Kidney (tissue), 13 donors: ENCODE measurements at regions not wholly inside any gene's neighbourhood (a gene's known extent, or its start where the extent isn't known, plus 50 kb on each side); places are given as distances from the start of the nearest gene placed in this dataset.
A peak's percentile ranks its signal among the peaks of the same experiment; 100 is the strongest.

Experiments
- DNase-seq, 5 donors: peaks; one replicate each; pipeline ENCODE4 v3.0.0-alpha.2; 2013 to 2020
- FAIRE-seq: peaks from 2 replicates; lab custom pipeline; 2012; peaks lifted over from hg19 to GRCh38; lab: Jason Lieb, UNC
- H3K27ac ChIP-seq, 2 donors: one replicate each; pipeline ENCODE4 v1.7.0; 2013; ENCODE audit warnings: low read depth in 2 of 2, low read length in 2 of 2, inconsistent platforms in 1 of 2
- H3K27me3 ChIP-seq: one replicate; pipeline ENCODE4 v1.7.1; 2013; ENCODE audit warnings: low read length, inconsistent platforms; ENCODE audit not compliant: control insufficient read depth, insufficient read depth
- H3K36me3 ChIP-seq, 3 donors: one replicate each; pipeline versions ENCODE4 v1.7.0 to v1.7.1; 2013; ENCODE audit warnings: low read length in 3 of 3, control low read depth in 1 of 3, inconsistent platforms in 1 of 3; ENCODE audit not compliant: insufficient read depth in 3 of 3, control insufficient read depth in 2 of 3
- H3K4me1 ChIP-seq, 3 donors: one replicate each; pipeline versions ENCODE4 v1.7.0 to v1.7.1; 2013; ENCODE audit warnings: low read length in 3 of 3, inconsistent platforms in 1 of 3, low read depth in 1 of 3; ENCODE audit not compliant: control insufficient read depth in 2 of 3, insufficient read depth in 2 of 3
- H3K4me3 ChIP-seq, 3 donors: one replicate each; pipeline versions ENCODE4 v1.7.0 to v1.8.1; 2013; ENCODE audit warnings: low read length in 3 of 3, control low read depth in 1 of 3, inconsistent platforms in 1 of 3
- H3K9ac ChIP-seq, 3 donors: one replicate each; pipeline versions ENCODE4 v1.7.0 to v1.7.1; 2013; ENCODE audit warnings: low read length in 3 of 3, control low read depth in 1 of 3, inconsistent platforms in 1 of 3
- H3K9me3 ChIP-seq, 3 donors: one replicate each; pipeline versions ENCODE4 v1.7.0 to v1.7.1; 2013; ENCODE audit warnings: low read length in 3 of 3, control low read depth in 1 of 3, inconsistent platforms in 1 of 3; ENCODE audit not compliant: control insufficient read depth in 2 of 3, insufficient read depth in 1 of 3
- intact Hi-C: fragments of 100-400 bp; cut with DNase I; formaldehyde crosslinking; loops from one replicate; pipeline ENCODE4 v1.11.1; 2022
- TF ChIP-seq, protein P1 (sequence below): IDR thresholded peaks from 3 replicates; pipeline ENCODE4 v1.5.1; 2012; ENCODE audit warnings: mild to moderate bottlenecking, moderate library complexity, borderline replicate concordance; ENCODE audit not compliant: insufficient read depth; ENCODE audit errors: extremely low read depth
- donor health status: control.
- donor health status: control.
- donor health status: control.
- donor health status: control.
- donor health status: control.
- donor health status: DM: yes; HTN: yes; CAD: no.
- donor health status: Normal renal cell carcinoma (clear cell type).

DNA sequence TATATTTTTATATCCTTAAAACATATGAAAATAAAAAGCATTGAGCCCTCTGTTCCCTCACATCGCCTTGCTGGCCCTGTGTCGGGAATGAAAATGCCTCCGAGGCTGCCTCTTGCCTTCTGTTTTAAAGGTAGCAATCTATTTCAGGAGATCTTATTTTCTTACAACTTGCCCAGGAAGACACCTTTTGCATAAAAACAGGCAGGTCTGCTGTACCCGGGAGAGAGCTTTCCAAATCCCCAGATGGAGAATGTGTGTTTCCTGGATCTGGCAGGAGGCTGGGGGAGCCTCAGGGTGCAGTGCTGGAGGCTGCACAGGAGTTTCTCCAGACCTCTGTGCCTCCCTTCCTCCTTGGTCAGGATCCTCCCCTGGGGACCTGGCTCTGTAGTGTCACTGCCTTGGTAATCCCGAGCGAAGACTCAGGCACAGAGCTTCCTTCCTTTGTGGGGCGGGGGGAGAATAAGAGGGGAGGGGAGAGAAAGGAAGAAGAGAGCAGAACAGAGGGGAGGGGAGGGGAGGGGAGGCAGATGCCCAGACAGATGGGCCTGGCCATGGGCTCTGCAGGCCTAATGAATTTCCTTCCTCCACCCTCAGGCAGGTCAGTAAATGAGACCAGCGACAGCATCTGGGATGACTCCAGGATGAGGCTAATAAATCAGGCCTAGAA, 104.0 kb upstream of the BOD1 start:
- no peak for FAIRE-seq
- no peaks in the 10 kb centered on the region for H3K27me3 ChIP-seq
- H3K4me3 ChIP-seq: no peak overlapping the region
- peak in 4 of 5 donors; percentile 60 to 80 (median 74) for DNase-seq
- peaks cover 6 to 30% (median 22%) of the 10 kb centered on the region in 3 donors for H3K4me1 ChIP-seq
- no peak overlapping the region for H3K27ac ChIP-seq
- H3K36me3 ChIP-seq: no peaks in the 10 kb centered on the region
- no peaks in the 10 kb centered on the region for H3K9me3 ChIP-seq
- intact Hi-C loops: no loop called here
- H3K9ac ChIP-seq: no peak overlapping the region
- TF ChIP-seq, protein P1, sequence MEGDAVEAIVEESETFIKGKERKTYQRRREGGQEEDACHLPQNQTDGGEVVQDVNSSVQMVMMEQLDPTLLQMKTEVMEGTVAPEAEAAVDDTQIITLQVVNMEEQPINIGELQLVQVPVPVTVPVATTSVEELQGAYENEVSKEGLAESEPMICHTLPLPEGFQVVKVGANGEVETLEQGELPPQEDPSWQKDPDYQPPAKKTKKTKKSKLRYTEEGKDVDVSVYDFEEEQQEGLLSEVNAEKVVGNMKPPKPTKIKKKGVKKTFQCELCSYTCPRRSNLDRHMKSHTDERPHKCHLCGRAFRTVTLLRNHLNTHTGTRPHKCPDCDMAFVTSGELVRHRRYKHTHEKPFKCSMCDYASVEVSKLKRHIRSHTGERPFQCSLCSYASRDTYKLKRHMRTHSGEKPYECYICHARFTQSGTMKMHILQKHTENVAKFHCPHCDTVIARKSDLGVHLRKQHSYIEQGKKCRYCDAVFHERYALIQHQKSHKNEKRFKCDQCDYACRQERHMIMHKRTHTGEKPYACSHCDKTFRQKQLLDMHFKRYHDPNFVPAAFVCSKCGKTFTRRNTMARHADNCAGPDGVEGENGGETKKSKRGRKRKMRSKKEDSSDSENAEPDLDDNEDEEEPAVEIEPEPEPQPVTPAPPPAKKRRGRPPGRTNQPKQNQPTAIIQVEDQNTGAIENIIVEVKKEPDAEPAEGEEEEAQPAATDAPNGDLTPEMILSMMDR: no peak

- Histone ChIP-seq H3K4me1 (peaks cover 6 to 30% (median 15%) of the 10 kb centered on the region in 3 donors), H3K27ac (no peak overlapping the region), H3K9ac (no peak overlapping the region), H3K27me3 (no peaks in the 10 kb centered on the region), H3K9me3 (no peaks in the 10 kb centered on the region), H3K4me3 (no peak overlapping the region), H3K36me3 (no peaks in the 10 kb centered on the region)
- FAIRE-seq (no peak), DNase-seq (no peak)
- intact Hi-C loops: no loop called here
- TF ChIP-seq, protein P1: no peak
Observed at GRCh38 chr5:173720953-173721600, 104.6 kb upstream of the BOD1 start.

DNA sequence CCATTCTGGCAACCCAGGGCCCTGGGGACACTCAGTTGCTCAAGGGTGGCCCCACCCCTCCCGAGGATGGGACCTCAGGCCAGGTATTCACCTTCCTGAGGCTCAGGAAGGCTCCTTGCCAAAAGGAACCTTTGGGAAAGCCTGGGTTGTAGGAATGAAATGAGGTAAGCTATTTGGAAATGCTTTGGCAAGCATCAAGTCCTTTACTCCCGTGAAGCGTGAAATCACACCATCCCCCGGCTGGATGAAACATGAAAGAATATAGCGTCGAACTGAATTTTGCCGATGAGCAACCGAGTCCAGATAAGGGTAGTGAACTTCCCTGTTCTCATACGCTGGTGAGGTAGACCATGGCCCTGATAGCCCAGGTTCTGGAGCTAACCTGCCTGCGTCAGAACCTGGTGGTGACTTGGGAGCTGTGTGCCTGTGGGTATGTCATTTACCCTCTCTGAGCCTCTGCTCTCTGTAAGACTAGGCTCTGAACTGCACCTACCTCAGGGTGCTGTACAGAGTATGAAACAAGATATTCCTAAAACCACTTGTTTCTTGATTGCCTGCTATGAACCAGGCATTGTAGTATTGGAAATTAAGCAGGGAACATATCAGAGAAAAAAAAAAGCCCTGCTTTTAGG, 105.3 kb upstream of the BOD1 start:
- Histone ChIP-seq H3K27ac (no peak overlapping the region), H3K27me3 (no peaks in the 10 kb centered on the region), H3K9me3 (no peaks in the 10 kb centered on the region), H3K4me1 (peaks cover 6 to 30% (median 14%) of the 10 kb centered on the region in 3 donors), H3K36me3 (no peaks in the 10 kb centered on the region), H3K9ac (no peak overlapping the region), H3K4me3 (no peak overlapping the region)
- TF ChIP-seq, protein P1: no peak
- intact Hi-C loops: no loop called here
- DNase-seq (peak in 1 of 5 donors; percentile 50), FAIRE-seq (no peak)
